HL-60 (cell line): ENCODE measurements at regions not wholly inside any gene's neighbourhood (a gene's known extent, or its start where the extent isn't known, plus 50 kb on each side); places are given as distances from the start of the nearest gene placed in this dataset.

Experiments used
- POLR2AphosphoS5 ChIP-seq: IDR thresholded peaks from 2 replicates; pipeline ENCODE4 v1.6.1; 2012; ENCODE audit warnings: low read depth
- TF ChIP-seq, protein P1 (sequence below): IDR thresholded peaks from one replicate; pipeline ENCODE4 v1.5.1; 2011; ENCODE audit warnings: low read length, control low read depth, inconsistent platforms; ENCODE audit not compliant: insufficient read depth

- TF ChIP-seq, protein P1, sequence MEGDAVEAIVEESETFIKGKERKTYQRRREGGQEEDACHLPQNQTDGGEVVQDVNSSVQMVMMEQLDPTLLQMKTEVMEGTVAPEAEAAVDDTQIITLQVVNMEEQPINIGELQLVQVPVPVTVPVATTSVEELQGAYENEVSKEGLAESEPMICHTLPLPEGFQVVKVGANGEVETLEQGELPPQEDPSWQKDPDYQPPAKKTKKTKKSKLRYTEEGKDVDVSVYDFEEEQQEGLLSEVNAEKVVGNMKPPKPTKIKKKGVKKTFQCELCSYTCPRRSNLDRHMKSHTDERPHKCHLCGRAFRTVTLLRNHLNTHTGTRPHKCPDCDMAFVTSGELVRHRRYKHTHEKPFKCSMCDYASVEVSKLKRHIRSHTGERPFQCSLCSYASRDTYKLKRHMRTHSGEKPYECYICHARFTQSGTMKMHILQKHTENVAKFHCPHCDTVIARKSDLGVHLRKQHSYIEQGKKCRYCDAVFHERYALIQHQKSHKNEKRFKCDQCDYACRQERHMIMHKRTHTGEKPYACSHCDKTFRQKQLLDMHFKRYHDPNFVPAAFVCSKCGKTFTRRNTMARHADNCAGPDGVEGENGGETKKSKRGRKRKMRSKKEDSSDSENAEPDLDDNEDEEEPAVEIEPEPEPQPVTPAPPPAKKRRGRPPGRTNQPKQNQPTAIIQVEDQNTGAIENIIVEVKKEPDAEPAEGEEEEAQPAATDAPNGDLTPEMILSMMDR: no peak
- TF ChIP-seq POLR2AphosphoS5: no peak
Observed at GRCh38 chr4:71231129-71232055, 107.4 kb upstream of the SLC4A4 start.
